GM21381 (cell line): ENCODE measurements at regions not wholly inside any gene's neighbourhood (a gene's known extent, or its start where the extent isn't known, plus 50 kb on each side); places are given as distances from the start of the nearest gene placed in this dataset.

ENCODE experiments used
- ATAC-seq: cut with Tn5 transposase; IDR thresholded peaks from one replicate; pipeline ENCODE4 v1.9.1; 2021; ENCODE audit warnings: mild to moderate bottlenecking, moderate library complexity; ENCODE audit not compliant: unreplicated experiment

- ATAC-seq: no peak
These were observed 80.1 kb downstream of the PJA1 start for GRCh38 chrX:69085151-69085550.

GRCh38 chrX:69083801-69084200, 81.5 kb downstream of the PJA1 start:
- ATAC-seq: no peak

GRCh38 chrX:69083361-69083760, 81.9 kb downstream of the PJA1 start:
- ATAC-seq: no peak

GRCh38 chrX:69082753-69083150, 82.5 kb downstream of the PJA1 start:
- ATAC-seq: no peak

GRCh38 chrX:69082055-69082752, 83.0 kb downstream of the PJA1 start:
- ATAC-seq: no peak

- ATAC-seq: no peak
These were observed 84.3 kb downstream of the PJA1 start for GRCh38 chrX:69080855-69081465.

GRCh38 chrX:69079268-69079667, 86.0 kb downstream of the PJA1 start:
- no peak for ATAC-seq

GRCh38 chrX:69077895-69078455, 87.3 kb downstream of the PJA1 start:
- ATAC-seq: no peak

GRCh38 chrX:69076088-69076487, 89.2 kb downstream of the PJA1 start:
- ATAC-seq: no peak

GRCh38 chrX:69074726-69075125, 90.5 kb downstream of the PJA1 start:
- no peak for ATAC-seq

GRCh38 chrX:69073721-69074120, 91.5 kb downstream of the PJA1 start:
- ATAC-seq: no peak

GRCh38 chrX:69073241-69073640, 92.0 kb downstream of the PJA1 start:
- no peak for ATAC-seq

GRCh38 chrX:69072486-69073006, 92.7 kb downstream of the PJA1 start:
- ATAC-seq: no peak

GRCh38 chrX:69070949-69071650, 94.2 kb downstream of the PJA1 start:
- no peak for ATAC-seq

GRCh38 chrX:69069876-69070275, 95.4 kb downstream of the PJA1 start:
- no peak for ATAC-seq

- ATAC-seq: no peak
These were observed 96.2 kb downstream of the PJA1 start for GRCh38 chrX:69069086-69069445.

- no peak for ATAC-seq
These were observed 96.8 kb downstream of the PJA1 start for GRCh38 chrX:69068301-69069085.

- no peak for ATAC-seq
These were observed 97.4 kb downstream of the PJA1 start for GRCh38 chrX:69067841-69068240.

- ATAC-seq: no peak
These were observed 98.2 kb downstream of the PJA1 start for GRCh38 chrX:69066966-69067525.

GRCh38 chrX:69066021-69066757, 99.1 kb downstream of the PJA1 start:
- no peak for ATAC-seq
